Parathyroid adenoma (tissue), 2 donors: ENCODE measurements at regions not wholly inside any gene's neighbourhood (a gene's known extent, or its start where the extent isn't known, plus 50 kb on each side); places are given as distances from the start of the nearest gene placed in this dataset.

ENCODE experiments used
- H2AFZ ChIP-seq: fragments of 300-600 bp; sonication (generic); one replicate; pipeline ENCODE4 v1.7.0; 2017; ENCODE audit warnings: antibody characterized with exemption, mild to moderate bottlenecking
- H3K27ac ChIP-seq: fragments of 300-600 bp; sonication (generic); one replicate; pipeline ENCODE4 v1.7.0; 2017
- H3K27me3 ChIP-seq: fragments of 300-600 bp; sonication (generic); one replicate; pipeline ENCODE4 v1.7.0; 2017; ENCODE audit warnings: low read length; ENCODE audit not compliant: control insufficient read depth, insufficient read depth
- H3K36me3 ChIP-seq: fragments of 300-600 bp; sonication (generic); one replicate; pipeline ENCODE4 v1.7.0; 2017; ENCODE audit warnings: low read length; ENCODE audit not compliant: control insufficient read depth, insufficient read depth
- H3K4me1 ChIP-seq: fragments of 300-600 bp; sonication (generic); one replicate; pipeline ENCODE4 v1.7.0; 2017; ENCODE audit warnings: control low read depth
- H3K4me2 ChIP-seq: fragments of 300-600 bp; sonication (generic); one replicate; pipeline ENCODE4 v1.7.0; 2017; ENCODE audit warnings: low read length
- H3K4me3 ChIP-seq: fragments of 300-600 bp; sonication (generic); one replicate; pipeline ENCODE4 v1.7.0; 2017; ENCODE audit warnings: low read depth, low read length
- H3K79me2 ChIP-seq: fragments of 300-600 bp; sonication (generic); one replicate; pipeline ENCODE4 v1.7.0; 2017; ENCODE audit warnings: control low read depth
- H3K9ac ChIP-seq: fragments of 300-600 bp; sonication (generic); one replicate; pipeline ENCODE4 v1.7.0; 2017; ENCODE audit warnings: mild to moderate bottlenecking
- H3K9me3 ChIP-seq: fragments of 300-600 bp; sonication (generic); one replicate; pipeline ENCODE4 v1.7.0; 2017; ENCODE audit warnings: low read length; ENCODE audit not compliant: control insufficient read depth
- CTCF ChIP-seq: fragments of 300-600 bp; sonication (generic); IDR thresholded peaks from one replicate; pipeline ENCODE4 v1.7.0; 2017; ENCODE audit warnings: antibody characterized with exemption, mild to moderate bottlenecking
- donor health status: primary hyperparathyroidism.

GRCh38 chr5:105945203-105945972, 1725.3 kb downstream of the EFNA5 start:
- H3K27me3 ChIP-seq = no peaks in the 10 kb centered on the region
- no peaks in the 10 kb centered on the region for H3K36me3 ChIP-seq
- H2AFZ ChIP-seq = no peak overlapping the region
- no peak for TF ChIP-seq CTCF
- no peak overlapping the region for H3K27ac ChIP-seq
- no peak overlapping the region for H3K9ac ChIP-seq
- H3K9me3 ChIP-seq = no peaks in the 10 kb centered on the region
- H3K79me2 ChIP-seq = no peaks in the 10 kb centered on the region
- H3K4me2 ChIP-seq = no peak overlapping the region
- H3K4me1 ChIP-seq = no peaks in the 10 kb centered on the region
- no peak overlapping the region for H3K4me3 ChIP-seq

- H2AFZ ChIP-seq = no peak overlapping the region
- H3K36me3 ChIP-seq = no peaks in the 10 kb centered on the region
- H3K9ac ChIP-seq = no peak overlapping the region
- H3K4me2 ChIP-seq = no peak overlapping the region
- no peak for TF ChIP-seq CTCF
- no peaks in the 10 kb centered on the region for H3K9me3 ChIP-seq
- no peaks in the 10 kb centered on the region for H3K4me1 ChIP-seq
- no peaks in the 10 kb centered on the region for H3K79me2 ChIP-seq
- no peak overlapping the region for H3K27ac ChIP-seq
- no peaks in the 10 kb centered on the region for H3K27me3 ChIP-seq
- H3K4me3 ChIP-seq = no peak overlapping the region
Observed at GRCh38 chr5:105940181-105940580, 1730.6 kb downstream of the EFNA5 start.

GRCh38 chr5:105934171-105934570, 1736.6 kb downstream of the EFNA5 start:
- no peak overlapping the region for H2AFZ ChIP-seq
- H3K27me3 ChIP-seq = no peaks in the 10 kb centered on the region
- TF ChIP-seq CTCF = no peak
- H3K4me2 ChIP-seq = no peak overlapping the region
- no peak overlapping the region for H3K4me3 ChIP-seq
- H3K27ac ChIP-seq = no peak overlapping the region
- no peaks in the 10 kb centered on the region for H3K4me1 ChIP-seq
- no peaks in the 10 kb centered on the region for H3K79me2 ChIP-seq
- no peaks in the 10 kb centered on the region for H3K36me3 ChIP-seq
- H3K9me3 ChIP-seq = no peaks in the 10 kb centered on the region
- H3K9ac ChIP-seq = no peak overlapping the region

- Histone ChIP-seq H2AFZ (no peak overlapping the region), H3K9ac (no peak overlapping the region), H3K27me3 (no peaks in the 10 kb centered on the region), H3K9me3 (no peaks in the 10 kb centered on the region), H3K79me2 (no peaks in the 10 kb centered on the region), H3K4me2 (no peak overlapping the region), H3K4me1 (no peaks in the 10 kb centered on the region), H3K27ac (no peak overlapping the region), H3K36me3 (no peaks in the 10 kb centered on the region), H3K4me3 (no peak overlapping the region)
- TF ChIP-seq CTCF = no peak
Observed at GRCh38 chr5:105931881-105932421, 1738.8 kb downstream of the EFNA5 start.

- no peak overlapping the region for H3K27ac ChIP-seq
- H3K4me3 ChIP-seq = no peak overlapping the region
- H3K4me1 ChIP-seq = no peaks in the 10 kb centered on the region
- H3K36me3 ChIP-seq = no peaks in the 10 kb centered on the region
- no peak for TF ChIP-seq CTCF
- no peaks in the 10 kb centered on the region for H3K79me2 ChIP-seq
- H3K4me2 ChIP-seq = no peak overlapping the region
- H2AFZ ChIP-seq = no peak overlapping the region
- no peaks in the 10 kb centered on the region for H3K27me3 ChIP-seq
- no peaks in the 10 kb centered on the region for H3K9me3 ChIP-seq
- no peak overlapping the region for H3K9ac ChIP-seq
Observed at GRCh38 chr5:105929858-105930257, 1740.9 kb downstream of the EFNA5 start.
